GM23248 (cell line): ENCODE measurements at regions not wholly inside any gene's neighbourhood (a gene's known extent, or its start where the extent isn't known, plus 50 kb on each side); places are given as distances from the start of the nearest gene placed in this dataset.

Source experiments
- EZH2 ChIP-seq: fragments of 200-600 bp; sonication (generic); IDR thresholded peaks from 2 replicates; pipeline ENCODE4 v1.6.1; 2018; ENCODE audit warnings: antibody characterized with exemption, mild to moderate bottlenecking; ENCODE audit not compliant: insufficient read depth, poor library complexity, severe bottlenecking
- EZH2phosphoT487 ChIP-seq: fragments of 200-600 bp; sonication (generic); IDR thresholded peaks from 2 replicates; pipeline ENCODE4 v1.6.1; 2018; ENCODE audit warnings: antibody characterized with exemption, moderate library complexity, mild to moderate bottlenecking, low read depth; ENCODE audit not compliant: insufficient read depth

DNA sequence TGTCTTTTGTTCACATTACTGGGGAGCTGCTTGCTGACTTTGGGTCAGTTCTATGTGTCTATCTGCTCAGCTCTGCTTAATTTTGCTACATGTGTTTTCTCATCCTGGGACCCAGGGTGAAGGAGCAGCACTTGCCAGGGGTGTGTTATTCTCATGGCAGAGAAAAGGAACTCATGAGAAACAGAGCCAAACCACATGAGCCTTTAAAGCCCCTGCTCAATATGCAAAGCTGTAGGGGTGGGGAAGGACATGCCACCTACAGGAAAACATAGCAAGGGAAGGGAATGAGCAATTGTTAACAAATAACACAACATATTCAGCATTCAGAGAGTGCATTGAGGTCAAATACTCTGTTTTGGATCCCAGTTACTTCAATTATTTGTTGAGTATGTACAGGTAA, 290.9 kb downstream of the CDK5RAP2 start:
- TF ChIP-seq EZH2 (no peak), EZH2phosphoT487 (no peak)
